Astrocyte of the cerebellum (primary cell): ENCODE measurements at regions not wholly inside any gene's neighbourhood (a gene's known extent, or its start where the extent isn't known, plus 50 kb on each side); places are given as distances from the start of the nearest gene placed in this dataset.

Experiments
- DNase-seq: peaks from one replicate; pipeline ENCODE4 v3.0.0-alpha.2; 2011; ENCODE audit warnings: low read depth
- H3K4me3 ChIP-seq: 2 replicates; pipeline ENCODE4 v1.5.1; 2011; ENCODE audit warnings: mild to moderate bottlenecking, low read depth, low read length, moderate library complexity
- in situ Hi-C: cut with HindIII; loops from 2 replicates; pipeline ENCODE4 v1.10.0; 2017; ENCODE audit warnings: low sequenced_read_pairs
- TF ChIP-seq, protein P1 (sequence below): IDR thresholded peaks from 2 replicates; pipeline ENCODE4 v1.5.1; 2012; ENCODE audit warnings: low read length, low read depth, moderate library complexity, mild to moderate bottlenecking; ENCODE audit errors: missing control alignments

DNA sequence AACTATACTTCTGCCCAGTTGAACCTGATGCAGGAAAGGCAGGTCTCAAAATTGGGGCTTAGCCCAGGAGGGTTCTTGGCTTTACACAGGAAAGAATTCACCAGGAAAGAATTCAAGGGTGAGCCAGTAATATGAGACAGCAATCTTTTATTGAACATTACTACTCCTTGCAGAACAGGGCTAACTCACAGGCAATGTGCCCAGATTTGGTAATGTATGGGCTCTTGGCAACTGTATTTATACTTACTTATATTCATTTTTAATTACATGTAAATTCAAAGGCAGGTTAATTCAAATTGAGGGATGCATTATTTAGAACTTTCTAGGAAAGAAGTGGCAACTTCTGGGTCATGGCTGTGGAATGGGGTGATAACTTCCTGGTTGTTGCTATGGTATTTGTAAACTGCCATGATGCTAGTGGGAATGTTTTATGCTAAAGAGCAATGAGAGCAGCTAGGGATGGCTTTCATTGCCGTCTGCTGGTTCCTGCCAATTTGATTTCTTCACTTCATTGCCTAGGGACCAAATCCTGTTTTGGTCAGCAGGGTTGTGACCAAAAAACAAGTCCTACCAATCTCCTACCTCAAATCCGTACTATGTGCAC is 107.5 kb downstream of the CHRM3 start:
- in situ Hi-C loops: no loop called here
- DNase-seq: no peak
- H3K4me3 ChIP-seq: no peak overlapping the region
- TF ChIP-seq, protein P1, sequence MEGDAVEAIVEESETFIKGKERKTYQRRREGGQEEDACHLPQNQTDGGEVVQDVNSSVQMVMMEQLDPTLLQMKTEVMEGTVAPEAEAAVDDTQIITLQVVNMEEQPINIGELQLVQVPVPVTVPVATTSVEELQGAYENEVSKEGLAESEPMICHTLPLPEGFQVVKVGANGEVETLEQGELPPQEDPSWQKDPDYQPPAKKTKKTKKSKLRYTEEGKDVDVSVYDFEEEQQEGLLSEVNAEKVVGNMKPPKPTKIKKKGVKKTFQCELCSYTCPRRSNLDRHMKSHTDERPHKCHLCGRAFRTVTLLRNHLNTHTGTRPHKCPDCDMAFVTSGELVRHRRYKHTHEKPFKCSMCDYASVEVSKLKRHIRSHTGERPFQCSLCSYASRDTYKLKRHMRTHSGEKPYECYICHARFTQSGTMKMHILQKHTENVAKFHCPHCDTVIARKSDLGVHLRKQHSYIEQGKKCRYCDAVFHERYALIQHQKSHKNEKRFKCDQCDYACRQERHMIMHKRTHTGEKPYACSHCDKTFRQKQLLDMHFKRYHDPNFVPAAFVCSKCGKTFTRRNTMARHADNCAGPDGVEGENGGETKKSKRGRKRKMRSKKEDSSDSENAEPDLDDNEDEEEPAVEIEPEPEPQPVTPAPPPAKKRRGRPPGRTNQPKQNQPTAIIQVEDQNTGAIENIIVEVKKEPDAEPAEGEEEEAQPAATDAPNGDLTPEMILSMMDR: no peak

DNA sequence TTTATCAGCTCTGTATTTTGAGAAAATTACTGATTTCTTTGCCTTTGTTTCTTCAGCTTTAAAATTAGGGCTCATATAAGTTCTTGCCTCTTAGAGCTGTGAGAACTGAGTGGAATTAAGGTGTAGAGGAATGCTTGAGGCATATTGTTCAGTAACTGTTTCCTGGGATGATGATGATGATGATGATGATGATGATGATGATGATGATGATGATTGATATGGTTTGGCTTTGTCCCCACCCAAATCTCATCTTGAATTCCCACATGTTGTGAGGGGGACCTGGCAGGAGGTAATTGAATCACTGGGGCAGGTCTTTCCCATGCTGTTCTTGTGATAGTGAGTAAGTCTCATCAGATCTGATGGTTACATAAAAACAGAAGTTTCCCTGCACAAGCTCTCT is 118.7 kb downstream of the CHRM3 start:
- in situ Hi-C loops: no loop called here
- no peak for DNase-seq
- TF ChIP-seq, protein P1: no peak
- no peak overlapping the region for H3K4me3 ChIP-seq

- in situ Hi-C loops: no loop called here
- no peak for DNase-seq
- TF ChIP-seq, protein P1: no peak
- H3K4me3 ChIP-seq: no peak overlapping the region
Measured at GRCh38 chr1:239507826-239508225, 121.5 kb downstream of the CHRM3 start.

DNA sequence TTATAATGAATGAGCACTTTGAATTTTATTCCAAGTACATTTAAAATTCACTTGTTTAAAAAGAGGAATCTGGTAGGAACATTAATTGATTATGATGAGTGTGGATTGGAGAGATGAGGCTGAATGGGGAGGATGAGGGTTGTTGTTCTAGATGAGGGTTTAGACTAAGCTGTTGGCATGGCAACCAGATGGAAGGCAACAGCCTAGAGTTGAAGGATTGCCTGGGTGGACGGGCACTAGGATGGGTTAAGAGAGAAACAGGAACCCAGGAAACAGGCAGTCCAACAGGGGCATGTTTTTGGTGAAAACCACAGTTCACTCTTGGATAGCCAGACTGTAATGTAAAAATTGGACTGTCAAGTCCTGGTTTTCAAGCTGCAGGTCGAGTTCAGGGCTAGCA is 125.5 kb downstream of the CHRM3 start:
- H3K4me3 ChIP-seq: no peak overlapping the region
- DNase-seq: no peak
- in situ Hi-C loops: no loop called here
- TF ChIP-seq, protein P1: no peak

GRCh38 chr1:239516579-239516978 is 130.2 kb downstream of the CHRM3 start:
- TF ChIP-seq, protein P1: no peak
- no peak overlapping the region for H3K4me3 ChIP-seq
- in situ Hi-C loops: no loop called here
- no peak for DNase-seq

DNA sequence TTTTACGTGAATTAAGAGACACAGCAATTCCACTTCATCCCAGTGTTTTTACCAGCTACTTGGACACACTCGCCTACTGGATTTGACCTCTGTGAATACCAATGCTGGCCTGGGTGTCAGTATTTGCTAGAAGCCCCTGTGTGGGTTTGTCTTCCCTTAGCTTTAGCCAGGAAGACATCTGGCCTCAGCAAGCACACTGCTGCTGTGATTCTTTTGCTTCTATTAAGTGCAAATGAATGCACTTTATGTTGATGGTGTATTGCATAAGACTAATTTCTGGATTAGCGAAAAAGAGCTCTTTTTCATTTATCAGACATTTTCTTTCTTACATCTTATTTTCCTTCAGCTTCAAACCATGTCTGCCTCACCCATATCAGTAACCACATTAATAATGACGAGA is 140.0 kb downstream of the CHRM3 start:
- in situ Hi-C loops: no loop called here
- no peak overlapping the region for H3K4me3 ChIP-seq
- DNase-seq: no peak
- TF ChIP-seq, protein P1: no peak
